ENCODE measurements at regions not wholly inside any gene's neighbourhood (a gene's known extent, or its start where the extent isn't known, plus 50 kb on each side); places are given as distances from the start of the nearest gene placed in this dataset.
A peak's percentile ranks its signal among the peaks of the same experiment; 100 is the strongest.

- ATAC-seq = peak; percentile 56
- Histone ChIP-seq H3K4me3 (no peak overlapping the region), H3K9me3 (no peaks in the 10 kb centered on the region), H3K27ac (no peak overlapping the region), H3K36me3 (no peaks in the 10 kb centered on the region), H3K27me3 (no peaks in the 10 kb centered on the region), H3K4me1 (peaks cover 6 to 17% (median 7%) of the 10 kb centered on the region in 3 donors)
- no peak for TF ChIP-seq EP300 (IDR thresholded peaks at IDR 0.05)
- peak; percentile 19 for TF ChIP-seq POLR2AphosphoS5 (IDR thresholded peaks at IDR 0.05)
- WGBS, 2 donors (ENCODE audit: low coverage in 1 of 2) = 35 to 64% methylated on average over 2 of the region's 2 CpGs
Observed at GRCh38 chr2:18845854-18846445, 256.6 kb upstream of the NT5C1B start.

DNA sequence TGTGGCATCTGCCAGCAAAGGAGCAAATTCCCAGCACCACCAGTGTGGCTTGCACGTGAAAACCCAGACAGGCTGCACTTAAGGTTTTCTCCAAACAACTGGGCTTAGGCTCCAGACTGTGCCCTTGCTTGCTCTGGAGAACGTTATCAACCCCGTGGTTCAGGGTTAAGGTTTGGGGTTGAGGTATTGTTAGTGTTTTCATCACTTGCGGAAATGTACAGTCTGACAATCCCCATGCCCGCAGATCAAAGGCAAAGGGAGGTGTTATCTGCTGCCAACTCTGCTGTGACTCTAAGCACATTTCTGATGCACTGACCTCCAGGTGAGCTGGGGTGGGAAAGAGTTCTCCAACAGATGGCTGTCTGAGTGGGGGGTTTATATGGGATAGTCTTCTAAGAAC lies 253.5 kb upstream of the NT5C1B start:
- no peak overlapping the region for H3K4me3 ChIP-seq
- no peaks in the 10 kb centered on the region for H3K27me3 ChIP-seq
- no peaks in the 10 kb centered on the region for H3K36me3 ChIP-seq
- no peak overlapping the region for H3K27ac ChIP-seq
- ATAC-seq = no peak
- H3K9me3 ChIP-seq = no peaks in the 10 kb centered on the region
- WGBS, 2 donors (ENCODE audit: low coverage in 1 of 2) = 100% methylated on average over 1 of the region's 5 CpGs; no CpG with 5 or more reads in 1 of the 2 donors
- peaks cover 6 to 17% (median 7%) of the 10 kb centered on the region in 3 donors for H3K4me1 ChIP-seq
- TF ChIP-seq POLR2A (IDR thresholded peaks at IDR 0.05) (no peak), EP300 (IDR thresholded peaks at IDR 0.05) (no peak), POLR2AphosphoS5 (IDR thresholded peaks at IDR 0.05) (no peak)
- TF ChIP-seq, protein P1, sequence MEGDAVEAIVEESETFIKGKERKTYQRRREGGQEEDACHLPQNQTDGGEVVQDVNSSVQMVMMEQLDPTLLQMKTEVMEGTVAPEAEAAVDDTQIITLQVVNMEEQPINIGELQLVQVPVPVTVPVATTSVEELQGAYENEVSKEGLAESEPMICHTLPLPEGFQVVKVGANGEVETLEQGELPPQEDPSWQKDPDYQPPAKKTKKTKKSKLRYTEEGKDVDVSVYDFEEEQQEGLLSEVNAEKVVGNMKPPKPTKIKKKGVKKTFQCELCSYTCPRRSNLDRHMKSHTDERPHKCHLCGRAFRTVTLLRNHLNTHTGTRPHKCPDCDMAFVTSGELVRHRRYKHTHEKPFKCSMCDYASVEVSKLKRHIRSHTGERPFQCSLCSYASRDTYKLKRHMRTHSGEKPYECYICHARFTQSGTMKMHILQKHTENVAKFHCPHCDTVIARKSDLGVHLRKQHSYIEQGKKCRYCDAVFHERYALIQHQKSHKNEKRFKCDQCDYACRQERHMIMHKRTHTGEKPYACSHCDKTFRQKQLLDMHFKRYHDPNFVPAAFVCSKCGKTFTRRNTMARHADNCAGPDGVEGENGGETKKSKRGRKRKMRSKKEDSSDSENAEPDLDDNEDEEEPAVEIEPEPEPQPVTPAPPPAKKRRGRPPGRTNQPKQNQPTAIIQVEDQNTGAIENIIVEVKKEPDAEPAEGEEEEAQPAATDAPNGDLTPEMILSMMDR (IDR thresholded peaks at IDR 0.05) = no peak

DNA sequence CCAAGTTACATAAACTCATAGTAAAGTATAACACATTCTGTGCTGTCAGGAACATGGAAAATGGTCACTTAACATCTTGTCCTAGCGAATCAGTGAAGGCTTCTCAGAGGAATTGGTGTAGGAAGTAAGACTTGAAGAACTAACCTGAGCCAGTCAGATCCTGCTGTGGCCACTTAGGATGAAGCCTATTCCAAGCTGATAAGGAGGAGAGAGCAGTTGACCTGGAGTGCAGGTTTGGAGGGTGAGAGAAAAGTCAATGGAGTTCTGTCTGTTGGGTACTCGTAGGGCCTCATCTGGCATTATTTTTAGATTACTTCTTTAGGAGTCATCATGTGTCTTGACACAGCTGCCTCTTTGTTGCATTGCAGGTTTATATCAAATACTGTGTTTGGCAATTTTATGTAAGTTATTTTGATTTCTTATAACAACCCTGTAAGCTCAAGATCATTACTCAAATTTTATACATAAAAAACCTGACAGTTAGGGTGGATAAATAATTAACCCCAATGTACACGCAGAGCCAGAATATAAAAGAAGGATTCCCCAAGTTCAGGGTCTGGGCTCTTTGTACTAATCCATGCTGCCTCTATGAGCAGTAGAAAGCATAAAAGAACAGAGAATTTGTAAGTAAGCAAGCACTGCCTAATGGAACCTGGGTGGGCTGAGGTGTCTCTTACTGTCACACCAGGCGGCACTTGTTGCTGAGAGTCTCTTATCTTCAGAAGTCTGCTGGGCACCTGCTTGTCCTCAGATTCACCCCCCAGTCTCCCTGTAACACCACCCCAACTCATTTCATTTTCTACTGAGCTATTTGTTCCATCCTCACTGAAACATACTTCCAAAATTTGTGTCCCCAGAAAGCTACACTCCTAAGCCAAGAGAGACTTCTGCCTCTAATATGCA lies 252.1 kb upstream of the NT5C1B start:
- ATAC-seq = no peak
- H3K4me3 ChIP-seq = no peak overlapping the region

DNA sequence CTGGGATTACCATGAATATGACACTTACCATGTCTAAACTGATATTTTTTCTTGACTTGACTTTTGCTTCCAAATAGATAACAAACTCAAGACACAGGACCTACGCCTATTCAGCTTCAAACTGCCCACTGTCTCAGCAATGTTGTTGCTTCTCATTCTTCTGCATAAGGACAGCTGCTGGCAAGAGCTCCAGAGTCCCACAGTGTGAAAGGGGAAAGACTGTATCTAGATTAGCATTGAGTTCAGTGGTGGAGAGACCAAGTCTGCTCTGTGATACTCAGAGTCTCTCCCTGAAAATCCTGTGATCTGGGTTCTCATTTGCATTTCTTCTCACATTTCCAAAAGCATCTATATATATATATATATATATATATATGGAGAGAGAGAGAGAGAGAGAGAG lies 247.9 kb upstream of the NT5C1B start:
- H3K27me3 ChIP-seq = no peaks in the 10 kb centered on the region
- H3K4me3 ChIP-seq = no peak overlapping the region
- H3K27ac ChIP-seq = no peak overlapping the region
- 80% methylated on average over 1 of the region's 1 CpG; no CpG with 5 or more reads in 1 of the 2 donors for WGBS, 2 donors (ENCODE audit: low coverage in 1 of 2)
- ATAC-seq = no peak
- TF ChIP-seq POLR2A (IDR thresholded peaks at IDR 0.05) = no peak
- TF ChIP-seq EP300 (IDR thresholded peaks at IDR 0.05) = no peak
- TF ChIP-seq, protein P1 (IDR thresholded peaks at IDR 0.05) = no peak
- TF ChIP-seq POLR2AphosphoS5 (IDR thresholded peaks at IDR 0.05) = no peak
- H3K9me3 ChIP-seq = no peaks in the 10 kb centered on the region
- H3K4me1 ChIP-seq = peaks cover 2 to 23% (median 3%) of the 10 kb centered on the region in 3 donors
- no peaks in the 10 kb centered on the region for H3K36me3 ChIP-seq

More for the DNA sequence above, 252.1 kb upstream of the NT5C1B start:
- no peaks in the 10 kb centered on the region for H3K27me3 ChIP-seq
- H3K9me3 ChIP-seq = no peaks in the 10 kb centered on the region
- H3K36me3 ChIP-seq = no peaks in the 10 kb centered on the region
- WGBS, 2 donors (ENCODE audit: low coverage in 1 of 2) = 84 to 90% methylated on average over 3 to 4 of the region's 4 CpGs
- no peak overlapping the region for H3K27ac ChIP-seq
- TF ChIP-seq, protein P1 (IDR thresholded peaks at IDR 0.05) = no peak
- TF ChIP-seq EP300 (IDR thresholded peaks at IDR 0.05) (no peak), POLR2A (IDR thresholded peaks at IDR 0.05) (no peak), POLR2AphosphoS5 (IDR thresholded peaks at IDR 0.05) (no peak)
- H3K4me1 ChIP-seq = peaks cover 3 to 9% (median 3%) of the 10 kb centered on the region in 3 donors

GRCh38 chr2:18836436-18836835 lies 247.1 kb upstream of the NT5C1B start:
- Histone ChIP-seq H3K27me3 (no peaks in the 10 kb centered on the region), H3K4me1 (peaks cover 2 to 31% (median 3%) of the 10 kb centered on the region in 3 donors), H3K27ac (no peak overlapping the region), H3K4me3 (no peak overlapping the region), H3K9me3 (no peaks in the 10 kb centered on the region), H3K36me3 (no peaks in the 10 kb centered on the region)
- no peak for ATAC-seq
- WGBS, 2 donors (ENCODE audit: low coverage in 1 of 2) = 85 to 89% methylated on average over 3 of the region's 4 CpGs
- TF ChIP-seq POLR2AphosphoS5 (IDR thresholded peaks at IDR 0.05) (no peak), EP300 (IDR thresholded peaks at IDR 0.05) (no peak), POLR2A (IDR thresholded peaks at IDR 0.05) (no peak)
- TF ChIP-seq, protein P1 (IDR thresholded peaks at IDR 0.05) = no peak

All from gastroesophageal sphincter (tissue), 4 donors.